Dermis blood vessel endothelial cell (primary cell): ENCODE measurements at regions not wholly inside any gene's neighbourhood (a gene's known extent, or its start where the extent isn't known, plus 50 kb on each side); places are given as distances from the start of the nearest gene placed in this dataset.
"Not testable (repeated sequence)": the region's sequence is repeated elsewhere in the genome, so short reads cannot be mapped to it uniquely, and the experiment has no call there.

Source experiments
- DNase-seq: peaks from one replicate; pipeline ENCODE4 v3.0.0; 2010

DNA sequence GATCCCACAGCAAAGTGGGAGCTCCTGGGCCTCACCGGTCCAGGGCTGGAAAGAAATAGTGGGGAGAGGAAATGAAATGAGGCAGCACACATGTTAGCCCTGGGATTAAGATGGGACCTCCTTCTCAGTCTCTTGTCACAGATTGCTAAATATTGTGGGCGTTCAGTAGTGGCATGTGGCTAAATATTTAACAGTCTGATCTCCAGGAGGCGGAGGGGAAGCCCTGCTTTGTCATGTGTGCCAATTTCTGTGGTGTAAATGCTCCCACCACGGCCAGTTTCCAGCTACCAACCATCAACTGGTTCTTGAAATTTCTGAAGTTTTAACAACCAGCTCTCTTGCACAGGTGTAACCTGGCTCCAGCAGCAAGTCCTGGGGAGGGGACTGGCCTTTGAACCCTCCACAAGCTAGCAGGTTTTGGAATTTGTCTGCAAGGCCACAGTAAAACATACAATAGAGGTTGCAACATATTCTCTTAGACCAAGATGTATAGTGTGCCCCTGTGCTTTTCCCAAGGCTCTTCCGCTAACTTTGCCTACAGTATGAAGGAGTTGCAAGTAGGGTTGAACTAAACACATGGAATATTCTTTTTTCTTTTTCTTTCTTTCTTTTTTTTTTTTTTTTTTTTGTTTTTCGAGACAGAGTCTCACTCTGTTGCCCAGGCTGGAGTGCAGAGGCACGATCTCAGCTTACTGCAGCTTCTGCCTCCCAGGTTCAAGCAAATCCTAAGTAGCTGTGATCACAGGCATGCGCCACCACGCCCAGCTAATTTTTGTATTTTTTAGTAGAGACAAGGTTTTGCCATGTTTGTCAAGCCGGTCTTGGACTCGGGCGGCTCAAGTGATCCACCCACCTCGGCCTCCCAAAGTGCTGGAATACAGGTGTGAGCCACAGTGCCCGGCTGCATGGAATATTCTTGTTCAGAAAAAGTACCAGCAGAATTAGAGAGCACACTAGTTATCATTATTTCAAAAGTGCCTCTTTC lies 103.1 kb upstream of the PCBD1 start:
- DNase-seq = no peak

DNA sequence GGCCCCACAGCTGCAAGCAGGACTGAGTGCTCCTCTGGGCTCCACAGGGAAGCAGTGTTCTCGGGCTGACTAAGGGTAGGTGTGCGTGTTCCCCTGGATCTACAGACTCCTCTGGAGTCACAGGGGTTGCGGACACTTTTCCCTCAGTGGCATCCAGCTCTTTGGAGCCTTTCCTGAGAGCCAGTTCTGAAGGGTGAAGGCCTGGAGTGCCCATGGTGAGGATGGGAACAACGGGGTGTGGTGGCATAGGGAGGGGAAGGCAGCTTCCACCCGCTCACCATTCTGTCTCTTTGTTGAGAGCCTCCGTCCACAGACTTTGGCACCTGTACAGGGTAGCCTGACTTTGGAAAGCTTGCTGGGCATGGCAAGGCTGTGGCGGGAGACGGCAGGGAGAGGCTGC lies 104.1 kb upstream of the PCBD1 start:
- DNase-seq = no peak

DNA sequence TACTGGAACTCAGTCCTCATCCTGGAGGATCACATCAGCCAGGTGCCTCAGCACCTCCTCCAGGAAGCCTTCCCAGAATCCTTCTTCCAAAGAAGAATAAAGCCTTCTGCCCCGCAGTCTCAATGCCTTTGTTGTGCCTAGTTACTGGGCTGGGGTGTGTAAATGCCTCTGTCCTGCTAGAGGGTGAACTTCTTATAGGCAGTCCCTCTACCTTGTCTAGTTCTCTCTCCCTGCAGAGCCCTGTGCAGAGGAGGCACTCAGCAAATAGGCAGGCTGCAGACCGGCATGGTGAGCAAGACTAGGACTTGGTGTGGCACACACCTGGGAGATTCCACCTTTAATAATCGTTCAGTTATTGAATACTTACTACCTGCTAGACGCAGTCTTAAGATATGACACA lies 104.7 kb upstream of the PCBD1 start:
- no peak for DNase-seq

DNA sequence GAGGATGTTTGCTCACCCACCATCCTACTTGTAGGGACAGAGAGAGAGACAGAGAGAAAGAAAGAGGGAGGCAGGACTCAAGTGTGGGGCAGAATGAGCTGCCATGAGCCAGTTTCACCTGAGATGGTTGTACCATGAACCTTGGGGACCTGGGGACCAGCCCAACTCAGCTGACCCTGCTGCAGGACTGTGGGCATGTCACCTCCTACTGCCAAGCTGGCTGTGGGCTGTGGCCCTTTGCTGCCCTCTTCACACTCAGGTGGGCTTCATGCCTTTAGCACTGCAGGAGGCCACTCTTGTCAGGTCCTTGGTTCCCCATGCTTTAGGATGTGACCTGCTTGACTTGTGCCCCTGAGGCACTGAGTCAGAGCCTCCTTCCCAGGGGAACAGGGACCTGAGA lies 108.2 kb upstream of the PCBD1 start:
- DNase-seq = no peak

DNA sequence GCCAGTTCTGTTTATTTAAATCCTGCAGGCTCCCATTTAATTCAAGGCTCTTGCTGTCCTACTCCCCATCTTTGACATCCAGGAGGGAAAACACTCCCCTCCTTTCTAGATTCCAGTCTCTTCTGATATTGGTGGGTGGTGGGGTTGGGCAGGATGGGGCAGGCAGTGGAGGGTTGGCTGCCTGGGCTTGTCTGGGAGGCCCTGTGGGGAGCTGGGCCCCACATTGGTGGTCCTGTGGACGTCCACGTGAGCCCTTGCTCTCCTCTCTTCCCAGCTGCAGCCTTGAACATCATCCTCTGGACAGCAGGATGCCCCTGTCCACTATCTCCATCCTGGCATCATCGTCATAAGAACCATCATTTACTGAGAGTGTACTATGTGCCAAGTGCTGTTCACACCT lies 108.9 kb upstream of the PCBD1 start:
- no peak for DNase-seq

DNA sequence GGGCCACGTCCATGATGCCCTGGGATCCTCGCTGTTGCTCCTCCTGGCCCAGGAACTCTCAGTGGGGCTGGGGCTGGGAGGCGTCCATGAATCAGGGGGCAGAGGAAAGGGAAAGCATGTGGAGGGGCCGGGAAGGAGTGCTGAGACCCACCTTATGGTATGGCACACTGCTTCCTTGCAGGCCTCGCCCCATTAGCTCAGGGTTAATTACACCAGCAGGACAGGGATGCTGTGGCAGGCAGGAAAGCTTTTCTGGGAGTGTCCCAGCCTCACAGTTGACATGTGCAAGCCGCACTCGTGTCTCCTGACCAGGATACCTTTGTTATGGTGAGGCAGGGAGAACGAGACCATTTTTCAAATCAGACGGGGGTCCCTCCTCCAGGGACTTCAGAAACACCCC lies 109.7 kb upstream of the PCBD1 start:
- no peak for DNase-seq

DNA sequence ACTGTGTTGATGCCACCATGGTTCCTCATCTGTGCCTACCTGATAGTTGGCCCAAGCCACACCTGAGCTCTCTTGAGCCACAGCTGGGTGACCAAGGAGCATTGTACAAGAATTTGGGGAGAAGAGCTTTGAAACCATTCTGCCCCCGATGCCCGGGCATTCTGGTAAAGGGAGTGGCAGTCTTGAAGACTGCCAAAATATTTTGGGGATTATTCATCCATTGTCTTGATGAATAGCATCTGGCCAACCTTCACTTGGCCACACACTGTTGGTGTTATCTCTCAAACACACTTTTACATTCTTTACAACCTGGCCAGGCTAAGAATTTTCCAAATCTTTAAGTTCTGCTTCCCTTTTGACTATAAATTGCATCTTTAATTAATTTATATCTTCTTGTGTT lies 113.1 kb upstream of the PCBD1 start:
- no peak for DNase-seq

DNA sequence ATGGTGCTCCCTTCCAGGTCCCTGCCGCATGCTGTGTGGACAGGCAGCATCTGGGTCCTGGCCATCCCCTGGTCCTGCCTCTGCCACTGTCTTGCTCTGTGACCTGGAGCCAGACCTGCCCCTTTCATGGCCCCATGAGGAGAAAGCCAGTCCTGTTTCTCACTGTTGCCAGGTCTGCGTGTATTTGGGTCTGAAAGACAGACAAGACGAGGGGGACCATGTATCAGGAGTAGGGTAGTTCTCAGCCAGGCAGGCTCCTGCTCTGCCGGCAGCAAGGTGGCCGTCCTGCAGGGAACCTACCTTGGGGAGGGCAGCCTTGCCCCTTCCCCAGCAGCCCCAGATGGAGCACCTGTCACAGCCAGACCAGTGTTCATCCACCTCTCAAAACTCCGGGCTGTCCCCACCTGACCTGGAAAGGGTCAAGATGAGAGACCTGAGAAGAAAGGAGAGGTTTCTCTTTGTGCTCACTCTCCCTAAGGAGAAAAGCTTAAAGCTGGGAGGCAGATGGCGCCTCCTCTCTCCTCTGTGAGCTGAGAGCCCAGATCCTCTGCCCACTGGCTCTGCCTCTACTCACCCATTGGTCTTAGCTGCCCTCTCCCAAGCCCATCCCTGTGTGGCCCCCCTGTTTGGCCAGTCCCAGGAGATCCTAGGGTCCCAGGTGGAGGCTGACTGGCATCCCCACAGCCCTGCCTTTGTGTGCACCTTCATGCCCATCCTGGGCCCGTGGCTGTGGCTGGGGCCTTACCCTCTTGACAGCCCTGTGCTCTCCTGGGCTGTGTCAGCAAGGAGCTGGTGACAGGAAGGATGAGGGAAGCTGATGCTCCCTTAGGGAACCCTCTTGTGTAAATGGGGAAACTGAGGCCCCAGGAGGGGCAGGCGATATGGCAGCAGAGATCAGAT lies 116.1 kb upstream of the PCBD1 start:
- no peak for DNase-seq

DNA sequence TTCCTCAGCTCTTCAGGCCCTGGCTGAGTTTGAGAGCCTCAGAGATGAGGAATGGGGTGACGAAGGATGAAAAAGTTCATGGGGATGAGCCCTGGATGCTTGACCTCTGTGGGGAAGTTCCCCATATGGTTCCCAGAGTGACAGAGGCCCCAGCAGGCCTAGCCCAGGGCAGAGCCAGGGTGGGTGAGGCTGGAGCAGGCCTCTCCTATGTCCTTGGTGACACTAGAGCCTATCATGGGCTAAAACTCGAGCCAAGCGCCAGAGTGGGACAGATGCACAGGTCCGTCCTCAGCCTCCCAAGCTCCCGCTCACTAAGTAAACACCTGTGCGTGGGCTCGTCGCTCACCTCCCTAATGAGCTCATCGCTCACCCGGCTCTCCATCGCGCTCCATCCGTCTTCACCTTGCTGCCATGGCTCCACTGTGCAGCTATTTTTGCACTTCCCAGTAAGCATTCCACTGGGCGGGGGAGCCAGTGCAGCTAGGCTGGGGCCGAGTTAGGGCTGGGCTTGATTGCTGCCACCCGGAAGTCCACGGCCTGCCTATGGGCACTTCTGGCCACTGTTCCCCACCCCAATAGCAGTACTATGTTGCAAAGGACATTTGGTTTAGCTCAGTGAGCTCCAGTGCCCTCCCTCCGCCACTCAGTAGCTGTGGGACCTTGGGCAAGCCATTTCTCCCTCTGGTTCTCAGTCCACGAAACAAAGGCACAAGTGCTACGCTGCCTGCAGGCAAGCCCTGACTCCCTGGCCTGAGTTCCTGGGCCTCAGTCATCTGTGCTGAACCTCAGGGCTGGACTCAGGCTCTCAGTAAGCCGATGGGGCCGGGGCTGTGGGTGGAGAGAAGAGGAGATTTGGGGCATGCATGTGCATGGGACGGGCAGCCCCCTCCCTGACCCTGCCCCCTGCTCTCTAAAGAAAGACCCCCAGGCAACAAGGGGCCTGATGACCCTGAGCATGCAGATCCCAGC lies 117.3 kb upstream of the PCBD1 start:
- DNase-seq = no peak

DNA sequence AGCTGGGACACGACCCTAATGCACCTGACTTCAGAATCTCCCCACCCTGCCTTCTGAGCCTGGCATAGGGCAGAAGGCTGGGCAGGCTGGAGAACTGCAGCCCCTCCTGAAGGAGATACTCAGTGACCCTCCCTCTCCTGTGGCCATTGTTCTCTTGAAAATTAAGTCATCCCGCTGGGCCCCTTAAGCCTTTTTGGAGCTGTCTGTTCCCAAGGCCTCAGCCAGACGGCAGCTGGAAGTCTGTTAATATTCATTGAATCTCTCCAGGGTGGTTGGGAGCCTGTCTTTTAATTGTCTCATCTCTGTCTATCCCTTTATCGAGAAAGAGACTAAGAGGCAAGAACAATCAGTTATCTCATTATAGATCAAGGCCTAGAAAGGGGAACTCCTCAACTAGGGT lies 118.1 kb upstream of the PCBD1 start:
- no peak for DNase-seq

DNA sequence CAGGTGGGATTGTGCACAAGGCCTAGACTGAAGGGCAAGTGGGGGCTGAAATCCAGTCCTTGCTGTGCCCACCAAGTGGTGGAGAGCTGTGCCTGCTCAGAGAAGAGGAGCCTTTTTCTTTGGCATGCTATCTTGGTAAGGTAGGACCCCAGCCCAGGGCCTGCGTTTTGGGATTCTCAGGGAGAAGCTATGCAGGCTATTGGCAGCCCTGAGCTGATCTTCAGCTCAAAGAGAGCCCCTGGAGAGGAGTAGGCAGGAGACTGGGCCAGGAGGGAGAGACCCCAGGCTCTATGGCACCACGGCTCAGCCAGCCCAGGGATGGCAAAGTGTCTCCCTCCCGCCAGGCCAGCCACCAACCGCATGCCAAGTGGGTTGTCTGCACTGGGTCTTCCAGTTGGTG lies 119.2 kb upstream of the PCBD1 start:
- DNase-seq = no peak

DNA sequence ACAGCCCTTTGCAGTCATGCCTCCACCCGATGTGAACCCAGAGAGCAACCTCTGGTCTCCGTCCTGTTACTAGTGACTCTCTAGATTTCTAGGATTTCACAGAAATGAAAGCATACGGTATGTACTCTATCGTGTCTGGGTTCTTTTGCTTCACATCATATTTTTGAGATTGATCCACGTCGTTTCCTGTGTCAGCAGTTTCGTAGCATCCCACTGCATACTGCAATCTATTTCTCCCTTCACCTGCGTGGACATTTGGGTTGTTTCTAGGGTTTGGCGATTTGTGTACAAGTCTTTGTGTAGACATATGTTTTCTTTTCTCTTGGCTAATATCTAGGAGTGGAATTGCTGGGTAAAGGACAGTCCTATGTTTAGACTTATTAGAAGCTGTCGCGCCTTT lies 119.8 kb upstream of the PCBD1 start:
- no peak for DNase-seq

DNA sequence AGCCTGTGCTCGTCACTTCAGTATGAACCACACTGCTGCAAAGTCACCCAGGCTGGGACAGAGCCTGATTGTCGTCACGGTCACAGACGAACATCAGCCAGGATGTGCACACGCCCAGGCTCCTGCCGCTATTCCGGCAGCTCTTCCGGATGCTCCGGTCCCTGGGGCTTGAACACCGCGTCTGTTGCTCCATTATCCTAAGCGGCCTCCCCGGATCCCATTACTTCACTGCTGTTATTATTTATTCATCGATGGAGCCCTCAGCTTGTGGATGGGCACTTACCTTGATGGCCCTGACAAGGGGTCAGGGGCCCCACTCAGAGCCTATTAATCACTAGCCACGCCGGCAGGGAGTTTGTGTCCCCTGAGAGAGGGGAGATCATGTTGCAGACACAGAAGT lies 120.8 kb upstream of the PCBD1 start:
- no peak for DNase-seq

DNA sequence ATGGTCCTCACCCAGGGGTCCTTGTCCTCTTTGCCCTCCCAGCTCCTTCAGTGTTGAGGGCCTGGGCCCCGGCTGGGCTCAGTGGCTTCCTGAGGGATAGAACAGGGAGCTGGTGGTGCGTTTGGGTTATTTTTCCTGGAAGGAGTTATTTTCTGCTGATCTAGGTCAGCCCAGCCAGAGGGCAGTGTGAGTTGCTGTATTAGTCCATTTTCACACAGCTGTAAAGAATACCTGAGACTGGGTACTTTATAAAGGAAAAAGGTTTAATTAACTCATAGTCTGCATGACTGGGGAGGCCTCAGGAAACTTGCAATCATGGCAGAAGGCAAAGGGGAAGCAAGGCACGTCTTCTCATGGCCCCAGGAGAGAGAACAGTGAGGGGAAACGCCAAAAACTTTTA lies 122.4 kb upstream of the PCBD1 start:
- no peak for DNase-seq

DNA sequence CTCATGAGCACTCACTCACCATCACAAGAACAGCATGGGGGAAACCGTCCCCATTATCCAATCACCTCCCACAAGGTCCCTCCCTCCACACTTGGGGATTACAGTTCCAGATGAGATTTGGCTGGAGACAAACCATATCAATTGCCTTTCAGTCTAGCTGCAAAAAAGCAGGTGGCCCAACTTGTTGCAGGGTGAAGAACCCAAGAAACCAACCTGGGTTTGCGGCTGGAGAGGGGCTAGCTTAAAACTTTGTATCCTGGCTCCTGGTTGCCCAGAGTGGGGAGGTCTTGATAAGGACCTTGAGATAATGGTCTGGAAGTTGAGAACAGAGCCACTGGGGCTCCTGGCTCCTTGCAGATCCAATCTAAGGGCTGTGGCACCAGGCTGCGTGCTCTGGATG lies 122.8 kb upstream of the PCBD1 start:
- no peak for DNase-seq

DNA sequence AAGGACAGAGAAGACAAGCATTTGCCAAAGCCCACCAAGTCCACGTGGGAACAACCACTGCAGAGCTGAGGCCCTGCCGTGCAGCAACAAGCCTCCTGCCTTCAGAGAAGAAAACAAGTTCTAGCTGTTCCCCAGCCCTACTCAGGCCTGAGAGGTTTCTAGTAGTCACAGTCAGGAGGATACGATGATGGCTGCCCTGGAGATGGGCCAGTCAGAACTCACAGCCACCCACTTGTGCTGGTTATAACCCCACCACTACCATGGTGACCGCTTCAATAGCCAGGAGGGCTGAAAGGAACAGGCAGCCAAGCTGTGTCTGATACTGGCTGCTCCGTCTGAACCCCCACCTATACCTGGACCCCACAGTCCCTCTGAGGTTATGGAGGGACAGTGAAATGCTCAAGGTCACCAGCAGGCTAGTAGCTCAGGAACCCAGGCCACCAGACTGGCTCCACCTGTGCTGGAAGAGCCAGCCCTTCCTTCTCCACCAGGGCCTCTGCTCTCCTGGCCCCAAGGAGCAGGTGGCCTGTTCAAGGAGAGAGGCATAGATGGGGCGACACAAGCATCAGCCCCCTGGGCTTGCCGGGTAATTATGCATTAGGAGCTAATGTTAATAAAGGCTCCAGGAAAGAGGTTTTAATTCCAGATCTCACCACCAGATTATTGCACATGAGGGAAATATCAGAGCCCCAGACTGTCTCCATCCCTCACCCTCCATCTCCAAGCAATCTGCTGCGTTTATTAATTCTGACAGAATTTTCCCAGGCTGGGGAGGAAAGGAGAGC lies 125.8 kb upstream of the PCBD1 start:
- no peak for DNase-seq

DNA sequence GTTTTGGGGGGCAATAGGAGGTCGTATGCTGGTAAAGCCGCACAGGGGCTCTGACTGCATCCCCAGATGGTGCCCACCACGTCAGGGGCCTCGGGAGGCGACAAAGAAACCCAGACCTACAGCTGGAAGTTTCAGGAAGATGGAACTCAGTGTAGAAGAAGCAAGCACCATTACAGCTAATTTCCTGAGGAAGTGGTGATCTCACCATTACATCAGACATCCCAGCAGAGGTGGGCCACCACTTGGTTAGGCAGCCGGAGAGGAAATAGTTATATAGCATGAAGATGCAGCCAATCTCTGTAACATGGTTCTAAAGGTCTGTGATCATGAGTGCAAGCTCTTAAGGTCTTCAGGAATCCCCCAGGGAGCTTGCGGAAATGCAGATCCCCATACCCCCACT lies 127.3 kb upstream of the PCBD1 start:
- peak; percentile 83 for DNase-seq

DNA sequence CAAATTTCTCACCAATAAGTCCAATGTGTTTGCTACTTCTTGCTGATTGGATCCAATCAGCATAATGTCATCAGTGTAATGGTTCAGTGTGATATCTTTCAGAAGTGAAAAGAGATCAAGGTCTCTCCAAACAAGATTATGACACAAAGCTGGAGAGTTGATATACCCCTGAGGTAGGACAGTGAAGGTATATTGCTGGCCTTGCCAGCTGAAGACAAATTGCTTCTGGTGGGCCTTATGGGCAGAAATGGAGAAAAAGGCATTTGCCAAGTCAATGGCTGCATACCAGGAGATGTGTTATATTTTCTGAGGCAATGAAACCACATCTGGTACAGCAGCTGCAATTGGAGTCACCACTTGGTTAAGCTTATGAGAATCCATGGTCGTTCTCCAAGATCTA lies 131.7 kb upstream of the PCBD1 start:
- not testable (repeated sequence) for DNase-seq

DNA sequence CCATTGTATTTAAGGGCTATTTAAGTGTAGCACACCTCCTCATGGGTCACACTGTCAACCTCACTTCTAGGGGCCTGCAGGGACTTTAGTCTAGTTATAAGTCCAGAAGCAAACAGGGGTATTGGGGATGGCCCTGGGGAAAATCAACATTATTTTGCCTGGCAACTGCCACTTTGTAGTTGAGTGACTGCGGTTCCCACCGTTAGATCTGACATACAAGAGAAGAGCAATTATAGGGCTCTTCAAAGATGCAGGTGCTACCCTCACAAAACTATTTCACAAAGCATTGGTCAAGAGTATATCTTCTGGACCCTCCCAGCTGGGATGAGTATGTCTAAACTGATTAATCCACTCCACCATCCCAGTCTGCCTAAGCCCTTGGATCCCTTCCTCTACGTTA lies 133.0 kb upstream of the PCBD1 start:
- no peak for DNase-seq

DNA sequence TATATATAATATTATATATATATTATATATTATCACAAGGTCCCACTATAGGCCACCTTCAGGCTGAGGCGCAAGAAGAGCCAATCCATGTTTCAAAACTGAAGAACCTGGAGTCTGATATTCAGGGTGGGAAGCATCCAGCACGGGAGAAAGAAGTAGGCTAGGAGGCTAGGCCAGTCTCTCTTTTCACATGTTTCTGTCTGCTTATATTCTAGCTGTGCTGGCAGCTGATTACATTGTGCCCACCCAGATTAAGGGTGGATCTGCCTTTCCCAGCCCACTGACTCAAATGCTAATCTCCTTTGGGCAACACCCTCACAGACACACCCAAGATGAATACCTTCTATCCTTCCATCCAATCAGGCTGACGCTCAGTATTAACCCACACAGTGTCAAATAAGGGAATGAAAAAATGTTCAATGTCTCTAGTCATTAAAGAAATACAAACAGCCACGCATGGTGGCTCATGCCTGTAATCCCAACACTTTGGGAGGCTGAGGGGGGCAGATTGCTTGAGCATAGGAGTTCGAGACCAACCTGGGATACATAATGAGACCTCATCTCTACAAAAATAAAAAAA lies 135.4 kb upstream of the PCBD1 start:
- no peak for DNase-seq

DNA sequence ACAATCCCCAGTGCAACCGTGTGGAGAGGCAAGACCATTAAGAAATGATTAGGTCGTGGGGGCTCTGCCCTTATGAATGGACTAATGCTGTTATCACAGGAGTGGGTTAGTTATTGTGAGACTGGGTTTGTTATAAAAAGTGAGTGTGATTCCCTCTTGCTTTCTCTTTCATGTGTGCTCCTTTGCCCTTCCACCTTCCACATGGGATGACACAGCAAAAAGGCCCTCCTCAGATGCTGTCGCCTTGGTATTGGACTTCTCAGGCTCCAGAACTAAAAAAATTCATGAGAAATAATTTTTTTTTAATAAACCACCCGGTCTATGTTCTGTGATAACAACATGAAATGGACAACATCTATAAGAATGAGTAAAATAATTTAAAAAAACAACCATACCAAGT lies 136.1 kb upstream of the PCBD1 start:
- DNase-seq = no peak
